Liver (tissue), 3 donors: ENCODE measurements at regions not wholly inside any gene's neighbourhood (a gene's known extent, or its start where the extent isn't known, plus 50 kb on each side); places are given as distances from the start of the nearest gene placed in this dataset.

ENCODE experiments used
- CTCF ChIP-seq: fragments of 150-350 bp; IDR thresholded peaks from 2 replicates; pipeline ENCODE4 v1.5.1; 2017; ENCODE audit warnings: improper control_type of control experiment, low read depth, low read length; ENCODE audit not compliant: missing input control
- EGR1 ChIP-seq, 2 donors: IDR thresholded peaks; 2 replicates each; pipeline ENCODE4 v1.6.1; 2016 to 2018; ENCODE audit warnings: antibody characterized with exemption in 2 of 2, low read depth in 2 of 2
- GABPA ChIP-seq, 2 donors: IDR thresholded peaks in 1 of 2; conservative IDR thresholded peaks in 1 of 2; 2 replicates each; pipeline ENCODE4 v1.6.1; 2016; ENCODE audit warnings: antibody characterized with exemption in 2 of 2, mild to moderate bottlenecking in 1 of 2, moderate library complexity in 1 of 2
- HNF4G ChIP-seq: IDR thresholded peaks from 2 replicates; pipeline ENCODE4 v1.6.1; 2016; ENCODE audit warnings: antibody characterized with exemption
- JUND ChIP-seq, 2 donors: IDR thresholded peaks; 2 replicates each; pipeline ENCODE4 v1.6.1; 2016; ENCODE audit warnings: antibody characterized with exemption in 2 of 2
- NR2F2 ChIP-seq: IDR thresholded peaks from 2 replicates; pipeline ENCODE4 v1.6.1; 2016; ENCODE audit warnings: antibody characterized with exemption
- SP1 ChIP-seq: IDR thresholded peaks from 2 replicates; pipeline ENCODE4 v1.6.1; 2018; ENCODE audit warnings: antibody characterized with exemption, mild to moderate bottlenecking
- TAF1 ChIP-seq: conservative IDR thresholded peaks from 2 replicates; pipeline ENCODE4 v1.6.1; 2016; ENCODE audit warnings: antibody characterized with exemption, mild to moderate bottlenecking
- YY1 ChIP-seq: IDR thresholded peaks from 2 replicates; pipeline ENCODE4 v1.6.1; 2016; ENCODE audit warnings: antibody characterized with exemption, mild to moderate bottlenecking
- ZBTB33 ChIP-seq: IDR thresholded peaks from 2 replicates; pipeline ENCODE4 v1.6.1; 2016; ENCODE audit warnings: antibody characterized with exemption
- TF ChIP-seq, protein P1 (sequence below): IDR thresholded peaks from 2 replicates; pipeline ENCODE4 v1.6.1; 2016; ENCODE audit warnings: antibody characterized with exemption
- TF ChIP-seq, protein P2 (sequence below): IDR thresholded peaks from 2 replicates; pipeline ENCODE4 v1.6.1; 2016; ENCODE audit warnings: antibody characterized with exemption, mild to moderate bottlenecking
- TF ChIP-seq, protein P3 (sequence below): IDR thresholded peaks from 2 replicates; pipeline ENCODE4 v1.6.1; 2016; ENCODE audit warnings: antibody characterized with exemption
- donor health status: healthy.
- donor health status: healthy.

DNA sequence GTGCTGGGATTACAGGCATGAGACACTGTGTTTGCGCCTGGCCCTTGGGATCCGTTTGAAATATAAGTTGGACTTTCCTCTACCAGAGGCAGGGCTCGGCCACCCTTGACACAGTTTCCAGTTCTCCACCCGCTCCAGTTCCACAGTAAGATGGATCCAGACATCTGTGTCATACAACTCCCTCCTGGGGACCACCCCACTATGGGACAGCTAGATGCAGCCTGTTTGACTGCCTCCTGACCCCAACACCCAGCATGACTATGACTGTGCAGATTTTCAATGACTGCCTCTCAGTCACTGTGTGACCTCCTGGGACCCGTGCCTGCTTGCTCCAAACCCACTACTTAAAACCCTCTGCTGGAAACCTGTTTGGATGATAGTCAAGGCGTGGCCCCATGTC is 166.7 kb downstream of the IRF8 start:
- no peak for TF ChIP-seq CTCF
- no peak for TF ChIP-seq JUND (IDR thresholded peaks at IDR 0.05)
- TF ChIP-seq, protein P1, sequence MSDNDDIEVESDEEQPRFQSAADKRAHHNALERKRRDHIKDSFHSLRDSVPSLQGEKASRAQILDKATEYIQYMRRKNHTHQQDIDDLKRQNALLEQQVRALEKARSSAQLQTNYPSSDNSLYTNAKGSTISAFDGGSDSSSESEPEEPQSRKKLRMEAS, result no peak
- TF ChIP-seq, protein P2, sequence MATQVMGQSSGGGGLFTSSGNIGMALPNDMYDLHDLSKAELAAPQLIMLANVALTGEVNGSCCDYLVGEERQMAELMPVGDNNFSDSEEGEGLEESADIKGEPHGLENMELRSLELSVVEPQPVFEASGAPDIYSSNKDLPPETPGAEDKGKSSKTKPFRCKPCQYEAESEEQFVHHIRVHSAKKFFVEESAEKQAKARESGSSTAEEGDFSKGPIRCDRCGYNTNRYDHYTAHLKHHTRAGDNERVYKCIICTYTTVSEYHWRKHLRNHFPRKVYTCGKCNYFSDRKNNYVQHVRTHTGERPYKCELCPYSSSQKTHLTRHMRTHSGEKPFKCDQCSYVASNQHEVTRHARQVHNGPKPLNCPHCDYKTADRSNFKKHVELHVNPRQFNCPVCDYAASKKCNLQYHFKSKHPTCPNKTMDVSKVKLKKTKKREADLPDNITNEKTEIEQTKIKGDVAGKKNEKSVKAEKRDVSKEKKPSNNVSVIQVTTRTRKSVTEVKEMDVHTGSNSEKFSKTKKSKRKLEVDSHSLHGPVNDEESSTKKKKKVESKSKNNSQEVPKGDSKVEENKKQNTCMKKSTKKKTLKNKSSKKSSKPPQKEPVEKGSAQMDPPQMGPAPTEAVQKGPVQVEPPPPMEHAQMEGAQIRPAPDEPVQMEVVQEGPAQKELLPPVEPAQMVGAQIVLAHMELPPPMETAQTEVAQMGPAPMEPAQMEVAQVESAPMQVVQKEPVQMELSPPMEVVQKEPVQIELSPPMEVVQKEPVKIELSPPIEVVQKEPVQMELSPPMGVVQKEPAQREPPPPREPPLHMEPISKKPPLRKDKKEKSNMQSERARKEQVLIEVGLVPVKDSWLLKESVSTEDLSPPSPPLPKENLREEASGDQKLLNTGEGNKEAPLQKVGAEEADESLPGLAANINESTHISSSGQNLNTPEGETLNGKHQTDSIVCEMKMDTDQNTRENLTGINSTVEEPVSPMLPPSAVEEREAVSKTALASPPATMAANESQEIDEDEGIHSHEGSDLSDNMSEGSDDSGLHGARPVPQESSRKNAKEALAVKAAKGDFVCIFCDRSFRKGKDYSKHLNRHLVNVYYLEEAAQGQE, result no peak
- no peak for TF ChIP-seq NR2F2
- no peak for TF ChIP-seq TAF1
- no peak for TF ChIP-seq YY1
- TF ChIP-seq EGR1 (IDR thresholded peaks at IDR 0.05; ENCODE audit: low read depth in 2 of 2), result no peak
- no peak for TF ChIP-seq HNF4G
- TF ChIP-seq ZBTB33, result no peak
- TF ChIP-seq SP1, result no peak
- TF ChIP-seq GABPA (IDR thresholded peaks at IDR 0.05 in 1 of 2, conservative IDR thresholded peaks at IDR 0.05 in 1 of 2), result no peak
- TF ChIP-seq, protein P3, sequence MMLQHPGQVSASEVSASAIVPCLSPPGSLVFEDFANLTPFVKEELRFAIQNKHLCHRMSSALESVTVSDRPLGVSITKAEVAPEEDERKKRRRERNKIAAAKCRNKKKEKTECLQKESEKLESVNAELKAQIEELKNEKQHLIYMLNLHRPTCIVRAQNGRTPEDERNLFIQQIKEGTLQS, result no peak
